ENCODE measurements at regions not wholly inside any gene's neighbourhood (a gene's known extent, or its start where the extent isn't known, plus 50 kb on each side); places are given as distances from the start of the nearest gene placed in this dataset.

DNA sequence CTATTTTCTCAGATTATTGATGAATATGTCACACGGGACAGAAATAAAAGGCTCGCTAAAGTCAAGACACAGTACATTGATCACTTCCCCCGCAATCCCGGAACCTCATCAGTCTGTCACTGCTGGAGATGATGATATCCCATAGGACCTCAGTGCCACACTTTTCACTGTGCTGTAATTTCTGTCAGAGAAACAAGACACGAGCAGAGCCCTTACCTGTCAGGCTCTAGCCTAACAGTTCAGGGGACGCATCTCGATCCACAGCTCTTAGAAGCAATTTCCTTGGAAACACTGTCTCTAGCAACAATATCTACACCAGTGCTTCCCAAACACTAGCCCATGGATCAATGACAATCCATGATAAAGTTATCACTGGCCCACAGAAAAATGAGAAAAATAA lies 140.0 kb downstream of the GRIN2B start:
- DNase-seq (ENCODE audit: low spot score), result no peak

DNA sequence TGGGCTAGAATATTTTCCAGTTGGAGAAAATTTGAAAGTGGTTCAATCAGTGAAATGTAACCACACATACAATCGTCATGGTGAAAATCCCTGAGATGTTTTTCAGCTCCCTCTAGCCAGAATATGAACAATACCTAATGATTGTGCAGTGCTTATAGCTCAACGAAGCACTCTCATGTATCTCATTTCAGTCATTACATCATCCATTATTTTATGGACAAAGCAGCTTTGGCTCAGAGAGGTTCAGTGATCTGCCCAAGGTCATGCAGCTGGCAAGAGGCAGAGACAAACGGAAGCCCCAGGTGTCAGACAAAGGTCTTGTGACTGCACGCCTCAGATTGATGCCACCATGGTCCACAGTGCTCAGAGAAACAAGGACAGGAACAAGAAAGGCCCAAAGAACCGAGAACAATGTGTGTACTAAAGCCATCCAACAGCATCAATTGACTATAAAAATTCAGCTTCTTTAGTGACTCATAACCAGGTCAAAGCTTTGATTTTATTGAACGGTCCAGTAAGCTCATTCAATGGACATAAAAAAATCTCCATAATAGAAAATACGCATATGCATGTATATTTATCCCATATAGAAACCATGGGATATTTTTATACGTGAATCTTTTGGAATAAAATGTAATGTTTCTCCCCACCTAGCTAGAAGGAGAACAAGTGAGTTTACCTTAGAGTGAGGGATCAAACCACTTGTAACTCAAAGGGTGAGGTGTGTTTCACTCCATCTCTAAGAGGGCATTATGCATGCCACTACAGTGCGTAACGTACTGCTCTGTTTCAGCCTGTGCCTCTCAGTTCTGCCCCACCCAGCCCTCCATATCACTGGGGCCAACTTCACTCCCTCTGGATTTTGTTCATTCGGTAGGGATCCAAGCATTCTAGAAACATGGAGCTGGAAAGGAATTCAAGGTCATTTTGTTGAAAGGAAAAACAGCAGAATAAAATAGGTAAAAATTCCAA lies 141.8 kb downstream of the GRIN2B start:
- DNase-seq (ENCODE audit: low spot score), result no peak

GRCh38 chr12:13836099-13836498 lies 145.3 kb downstream of the GRIN2B start:
- no peak for DNase-seq (ENCODE audit: low spot score)

- DNase-seq (ENCODE audit: low spot score), result no peak
These were observed 145.8 kb downstream of the GRIN2B start for GRCh38 chr12:13835652-13836051.

- DNase-seq (ENCODE audit: low spot score), result no peak
These were observed 147.2 kb downstream of the GRIN2B start for GRCh38 chr12:13834241-13834640.

DNA sequence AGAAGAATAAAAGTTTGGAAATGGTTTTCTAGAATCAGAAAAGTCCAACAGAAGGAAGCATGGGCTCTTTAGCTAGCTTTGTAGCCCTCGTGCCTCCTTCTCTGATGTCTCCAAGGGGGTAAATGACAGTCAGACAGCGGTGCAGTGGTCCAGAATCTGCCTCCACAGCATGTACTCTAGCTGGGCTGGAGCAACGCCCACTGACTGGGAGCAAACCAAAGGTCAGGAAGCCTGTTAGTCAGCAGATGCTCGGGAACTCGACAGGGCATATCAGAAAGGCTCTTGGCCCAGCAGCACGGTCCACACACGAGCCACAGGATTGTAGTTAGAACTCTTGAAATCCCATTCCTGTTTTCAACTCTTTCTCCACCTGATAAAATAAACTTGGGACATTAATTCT lies 164.3 kb downstream of the GRIN2B start:
- no peak for DNase-seq (ENCODE audit: low spot score)

DNA sequence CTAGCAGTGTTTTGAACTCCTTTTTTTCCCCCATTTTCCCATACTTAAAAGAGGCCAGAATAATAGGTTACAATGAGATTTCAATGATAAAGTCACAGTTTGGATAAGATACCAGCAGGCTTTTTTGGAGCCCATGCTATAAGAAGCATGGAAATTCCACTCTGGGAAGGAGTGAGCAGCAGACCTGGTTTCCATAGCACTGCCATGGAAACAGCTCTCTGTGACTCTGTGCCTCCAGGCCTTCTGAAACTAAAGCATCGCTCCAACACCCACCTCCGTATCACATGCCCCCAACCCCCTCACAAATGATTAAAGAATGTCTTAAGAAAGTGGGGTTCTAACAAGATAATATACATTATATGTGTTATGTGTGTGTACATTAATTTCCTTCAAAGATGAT lies 165.0 kb downstream of the GRIN2B start:
- DNase-seq (ENCODE audit: low spot score), result no peak

- no peak for DNase-seq (ENCODE audit: low spot score)
These were observed 169.2 kb downstream of the GRIN2B start for GRCh38 chr12:13812168-13812567.

DNA sequence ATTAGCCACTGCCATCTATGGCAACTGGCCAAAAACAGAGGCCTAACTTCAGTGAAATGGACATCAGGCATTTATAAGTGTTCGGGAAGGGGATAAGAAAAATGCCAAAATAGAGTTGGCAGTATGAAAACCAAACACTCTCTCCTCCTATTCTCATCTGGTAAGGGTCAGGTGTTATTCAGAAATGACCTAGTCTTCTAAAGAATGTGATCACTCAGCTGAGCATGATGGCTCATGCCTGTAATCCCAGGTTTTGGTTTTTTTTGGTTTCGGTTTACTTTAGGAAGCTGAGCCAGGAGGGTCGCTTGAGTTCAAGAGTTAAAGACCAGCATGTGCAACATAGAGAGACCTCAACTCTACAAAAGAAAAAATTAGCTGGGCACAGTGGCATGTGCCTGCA lies 170.3 kb downstream of the GRIN2B start:
- no peak for DNase-seq (ENCODE audit: low spot score)

DNA sequence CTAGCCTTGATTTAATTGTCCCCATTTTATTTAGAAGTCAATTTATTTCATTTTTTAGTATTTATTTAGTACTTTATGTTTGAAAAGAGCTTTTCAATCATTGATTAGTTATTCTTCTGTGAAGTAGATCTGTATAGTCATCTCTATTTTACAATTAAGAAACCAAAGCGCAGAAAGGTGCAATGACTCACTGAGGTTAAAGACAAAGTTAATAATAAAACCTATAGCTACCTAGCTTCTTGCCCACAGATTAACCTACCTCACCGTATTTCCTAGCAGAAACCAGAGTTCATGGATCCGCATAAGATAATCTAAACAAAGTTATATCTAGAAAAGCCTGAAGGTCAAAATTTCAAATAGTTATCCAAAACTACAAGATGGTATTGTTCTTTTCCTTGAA lies 176.4 kb downstream of the GRIN2B start:
- no peak for DNase-seq (ENCODE audit: low spot score)

GRCh38 chr12:13801543-13801942 lies 179.9 kb downstream of the GRIN2B start:
- no peak for DNase-seq (ENCODE audit: low spot score)

- DNase-seq (ENCODE audit: low spot score), result no peak
These were observed 181.8 kb downstream of the GRIN2B start for GRCh38 chr12:13799574-13799973.

GRCh38 chr12:13798162-13798561 lies 183.2 kb downstream of the GRIN2B start:
- DNase-seq (ENCODE audit: low spot score), result no peak

DNA sequence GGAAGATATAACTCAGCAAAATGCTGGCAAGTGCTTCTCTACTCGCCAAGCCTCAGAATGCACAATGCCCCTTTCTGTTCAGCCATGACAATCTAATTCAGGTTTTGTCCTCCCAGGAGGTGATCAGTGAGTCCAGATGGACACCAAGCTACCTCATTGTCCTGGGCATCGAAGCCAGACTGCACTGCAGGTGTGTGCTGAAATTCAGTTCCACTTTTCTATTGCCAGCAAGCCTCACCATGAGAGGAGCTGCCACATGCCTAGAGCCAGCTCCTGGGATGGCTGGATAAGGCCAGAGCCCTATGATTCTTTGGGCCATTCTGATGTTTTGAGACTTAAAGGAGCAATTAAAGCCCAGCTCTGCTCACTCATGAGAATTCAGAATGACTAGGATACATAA lies 186.7 kb downstream of the GRIN2B start:
- DNase-seq (ENCODE audit: low spot score), result no peak

- DNase-seq (ENCODE audit: low spot score), result no peak
These were observed 191.1 kb downstream of the GRIN2B start for GRCh38 chr12:13790317-13790716.

GRCh38 chr12:13788626-13789025 lies 192.8 kb downstream of the GRIN2B start:
- no peak for DNase-seq (ENCODE audit: low spot score)

GRCh38 chr12:13786646-13787045 lies 194.8 kb downstream of the GRIN2B start:
- DNase-seq (ENCODE audit: low spot score), result no peak

DNA sequence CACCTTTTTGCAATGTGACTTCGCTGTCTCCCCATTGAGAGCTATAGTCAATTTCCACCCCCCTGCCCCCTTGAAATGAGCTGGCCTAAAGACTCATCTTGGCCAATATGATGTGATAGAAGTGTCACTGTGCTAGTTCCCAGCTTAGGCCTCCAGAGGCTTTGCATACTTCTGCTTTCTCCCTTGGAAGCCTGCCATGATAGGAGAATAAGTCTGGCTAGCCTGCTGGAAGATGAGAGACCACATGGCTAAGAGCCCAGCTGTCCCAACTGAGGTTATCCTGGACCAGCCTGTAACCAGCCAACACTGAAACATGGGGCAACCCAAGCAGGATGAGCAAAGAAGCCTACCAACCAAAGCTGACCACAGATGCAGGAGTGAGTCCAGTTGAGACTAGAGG lies 196.9 kb downstream of the GRIN2B start:
- DNase-seq (ENCODE audit: low spot score), result no peak

- DNase-seq (ENCODE audit: low spot score), result no peak
These were observed 200.9 kb downstream of the GRIN2B start for GRCh38 chr12:13780453-13780852.

DNA sequence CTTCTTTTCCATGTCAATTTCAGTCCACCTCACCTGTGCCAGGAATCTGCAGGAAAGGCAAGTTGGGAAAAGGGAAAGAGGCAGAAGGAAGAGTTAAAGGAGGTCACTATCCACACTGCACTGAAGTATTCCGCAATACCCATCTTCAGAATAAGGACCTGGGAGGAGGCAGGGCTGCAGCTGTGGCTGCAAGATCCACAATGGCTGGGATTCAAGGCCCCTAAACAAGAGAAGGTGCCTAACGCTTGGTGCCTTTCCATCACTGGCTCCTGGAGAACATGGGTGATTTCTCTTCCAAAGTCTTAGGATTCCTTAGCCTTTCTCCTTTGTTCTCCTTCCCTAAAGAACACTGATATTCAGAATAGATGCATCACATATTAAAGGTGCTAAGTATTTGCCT lies 204.0 kb downstream of the GRIN2B start:
- DNase-seq (ENCODE audit: low spot score), result no peak

GRCh38 chr12:13772264-13772663 lies 209.1 kb downstream of the GRIN2B start:
- DNase-seq (ENCODE audit: low spot score), result no peak

- DNase-seq (ENCODE audit: low spot score), result no peak
These were observed 210.8 kb downstream of the GRIN2B start for GRCh38 chr12:13770576-13770975.

- DNase-seq (ENCODE audit: low spot score), result no peak
These were observed 211.4 kb downstream of the GRIN2B start for GRCh38 chr12:13769966-13770365.

DNA sequence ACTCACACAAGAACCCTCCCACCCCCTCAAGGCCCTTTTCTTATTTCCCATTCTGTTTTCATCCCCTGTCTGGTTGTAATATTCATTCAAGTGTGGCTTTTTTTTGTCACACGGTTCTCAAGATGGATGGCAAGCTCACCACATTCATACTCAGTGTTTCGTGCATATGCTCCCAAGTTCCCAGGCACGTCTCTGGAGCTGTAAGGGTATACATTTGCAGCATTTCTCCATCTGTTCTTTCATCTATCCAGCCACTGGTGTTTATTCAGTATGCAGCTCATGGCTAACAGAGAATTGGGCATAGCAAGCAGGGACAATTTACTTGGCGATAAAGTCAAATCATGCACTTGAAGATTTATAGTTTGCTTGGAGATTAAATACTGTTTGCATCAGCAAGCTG lies 212.1 kb downstream of the GRIN2B start:
- no peak for DNase-seq (ENCODE audit: low spot score)
